BE2C (cell line): ENCODE measurements at regions not wholly inside any gene's neighbourhood (a gene's known extent, or its start where the extent isn't known, plus 50 kb on each side); places are given as distances from the start of the nearest gene placed in this dataset.

Experiments used
- DNase-seq: peaks from one replicate; pipeline ENCODE4 v3.0.0-alpha.2; 2020
- H3K27me3 ChIP-seq: fragments of 250-450 bp; sonication (Bioruptor Pico); 2 replicates; pipeline ENCODE4 v1.5.1; 2020; ENCODE audit warnings: mild to moderate bottlenecking
- H3K36me3 ChIP-seq: fragments of 250-450 bp; sonication (Bioruptor Pico); 2 replicates; pipeline ENCODE4 v1.5.1; 2020; ENCODE audit warnings: mild to moderate bottlenecking
- H3K4me1 ChIP-seq: fragments of 250-450 bp; sonication (Bioruptor Pico); 2 replicates; pipeline ENCODE4 v1.5.1; 2020
- H3K4me3 ChIP-seq: 2 replicates; pipeline ENCODE4 v1.5.1; 2011; ENCODE audit warnings: low read depth, low read length
- H3K9me3 ChIP-seq: fragments of 250-450 bp; sonication (Bioruptor Pico); 2 replicates; pipeline ENCODE4 v1.5.1; 2020
- CTCF ChIP-seq: IDR thresholded peaks from 2 replicates; pipeline ENCODE4 v1.5.1; 2012; ENCODE audit warnings: mild to moderate bottlenecking, low read depth, low read length

DNA sequence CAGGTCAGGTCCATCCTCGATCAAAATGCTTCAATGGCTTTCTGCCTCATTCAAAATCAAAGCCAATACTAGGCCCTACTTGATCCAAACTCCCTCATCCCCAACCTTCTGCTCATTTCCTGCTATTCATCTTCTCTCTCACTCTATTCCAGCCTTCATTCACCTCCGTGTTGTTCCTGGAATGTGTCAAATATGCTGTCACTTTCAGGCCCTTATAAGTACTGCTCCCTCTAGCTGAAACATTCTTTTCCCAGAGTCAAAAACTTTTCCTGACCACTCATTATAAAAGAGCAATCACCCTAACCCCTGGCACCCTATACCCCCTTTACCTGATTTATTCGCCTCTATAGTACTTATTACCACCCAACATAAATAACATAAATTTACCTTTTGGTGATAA lies 303.7 kb upstream of the PMFBP1 start:
- no peaks in the 10 kb centered on the region for H3K27me3 ChIP-seq
- no peak for DNase-seq
- no peaks in the 10 kb centered on the region for H3K4me1 ChIP-seq
- H3K4me3 ChIP-seq: no peak overlapping the region
- H3K9me3 ChIP-seq: no peaks in the 10 kb centered on the region
- no peaks in the 10 kb centered on the region for H3K36me3 ChIP-seq
- no peak for TF ChIP-seq CTCF

DNA sequence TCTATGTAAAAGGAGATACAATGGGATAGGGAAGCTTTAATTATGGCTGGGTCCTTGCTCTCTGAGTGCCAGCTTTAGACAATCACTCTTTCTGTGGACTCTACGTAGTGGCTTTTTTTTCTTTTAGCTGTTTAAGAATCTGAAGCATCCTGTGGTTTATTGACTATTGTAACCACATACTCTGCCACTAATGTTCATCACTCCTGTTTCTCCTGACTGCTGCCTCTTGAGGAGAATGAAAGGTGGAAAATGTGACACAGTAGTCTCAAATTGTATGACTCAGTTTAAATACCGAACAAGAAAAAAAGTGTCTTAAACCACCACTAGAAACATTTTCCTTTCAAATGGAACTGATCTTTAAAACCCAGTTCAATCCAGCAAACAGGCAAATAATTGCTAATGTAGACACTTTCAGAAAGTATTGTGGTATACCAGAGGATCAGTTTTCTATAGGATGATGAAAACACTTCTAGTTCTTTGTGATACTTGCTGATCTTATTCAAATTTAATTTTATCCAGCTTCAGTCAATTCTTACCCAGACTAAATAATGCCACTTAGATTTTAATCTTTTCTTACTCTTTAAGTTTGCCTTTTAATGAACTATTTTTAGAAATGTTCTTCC lies 302.7 kb upstream of the PMFBP1 start:
- no peak for DNase-seq
- H3K27me3 ChIP-seq: no peaks in the 10 kb centered on the region

DNA sequence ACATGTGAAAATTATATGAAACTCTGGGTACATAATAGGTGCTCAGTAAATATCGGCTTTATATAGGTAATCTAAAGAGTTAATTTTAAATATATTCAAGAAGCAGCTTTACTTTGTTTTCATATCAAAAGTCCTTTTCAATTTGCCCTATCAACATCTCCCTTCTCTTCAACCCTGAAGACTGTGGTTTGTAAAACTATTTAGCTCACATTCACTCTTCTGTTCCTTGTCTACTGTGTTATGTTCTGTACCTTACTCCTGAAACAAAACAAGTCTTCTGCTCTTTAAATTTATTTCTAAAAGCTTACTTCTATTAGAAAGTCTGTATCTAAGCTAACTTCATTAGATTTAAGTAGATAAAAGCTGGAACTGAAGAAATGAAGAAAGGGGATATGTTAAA lies 301.7 kb upstream of the PMFBP1 start:
- no peak for DNase-seq

More for the DNA sequence above, 302.7 kb upstream of the PMFBP1 start:
- Histone ChIP-seq H3K9me3 (no peaks in the 10 kb centered on the region), H3K36me3 (no peaks in the 10 kb centered on the region), H3K4me1 (no peaks in the 10 kb centered on the region), H3K4me3 (no peak overlapping the region)
- TF ChIP-seq CTCF: no peak

DNA sequence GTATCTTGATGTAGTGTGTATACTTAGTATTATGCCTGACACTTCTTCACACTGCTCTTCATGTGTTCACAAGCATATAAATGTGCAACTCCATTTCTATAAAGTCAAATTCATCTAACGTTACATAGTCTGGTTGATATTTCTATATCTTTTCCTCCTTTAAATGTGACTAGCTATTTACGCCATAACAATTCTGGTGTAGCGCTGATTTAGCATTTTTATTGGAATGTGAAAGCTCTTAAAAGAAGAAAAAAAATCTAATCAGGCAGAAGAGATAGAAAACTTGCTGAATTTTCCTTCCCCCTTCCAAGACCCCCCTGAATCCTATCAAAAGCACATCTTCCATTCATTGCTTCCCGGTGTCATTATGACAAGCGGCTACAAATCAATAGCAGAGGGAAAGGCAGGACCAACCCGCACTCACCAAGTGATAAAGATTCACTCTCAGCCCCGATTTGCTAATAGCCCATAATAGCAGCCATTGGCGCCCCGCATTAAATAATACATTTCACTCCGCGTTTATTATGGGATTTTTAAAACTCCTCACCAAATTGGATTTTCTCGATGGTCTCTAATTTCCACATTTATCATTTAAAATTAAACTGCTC lies 299.5 kb upstream of the PMFBP1 start:
- Histone ChIP-seq H3K27me3 (no peaks in the 10 kb centered on the region; the same call in 1 of the 2 replicates), H3K9me3 (no peaks in the 10 kb centered on the region), H3K4me1 (0 out of 2 replicates have a peak, but pooled peaks cover 3% of the 10 kb centered on the region), H3K4me3 (no peak overlapping the region), H3K36me3 (no peaks in the 10 kb centered on the region)
- no peak for DNase-seq
- TF ChIP-seq CTCF: no peak

More for the DNA sequence above, 301.7 kb upstream of the PMFBP1 start:
- no peaks in the 10 kb centered on the region for H3K27me3 ChIP-seq
- H3K9me3 ChIP-seq: no peaks in the 10 kb centered on the region
- no peaks in the 10 kb centered on the region for H3K36me3 ChIP-seq
- no peak overlapping the region for H3K4me3 ChIP-seq
- TF ChIP-seq CTCF: no peak
- no peaks in the 10 kb centered on the region for H3K4me1 ChIP-seq

GRCh38 chr16:72470541-72470940 lies 298.6 kb upstream of the PMFBP1 start:
- TF ChIP-seq CTCF: no peak
- Histone ChIP-seq H3K9me3 (no peaks in the 10 kb centered on the region), H3K36me3 (no peaks in the 10 kb centered on the region), H3K4me3 (no peak overlapping the region), H3K4me1 (0 out of 2 replicates have a peak, but pooled peaks cover 3% of the 10 kb centered on the region), H3K27me3 (no peaks in the 10 kb centered on the region; the same call in 1 of the 2 replicates)
- DNase-seq: no peak

DNA sequence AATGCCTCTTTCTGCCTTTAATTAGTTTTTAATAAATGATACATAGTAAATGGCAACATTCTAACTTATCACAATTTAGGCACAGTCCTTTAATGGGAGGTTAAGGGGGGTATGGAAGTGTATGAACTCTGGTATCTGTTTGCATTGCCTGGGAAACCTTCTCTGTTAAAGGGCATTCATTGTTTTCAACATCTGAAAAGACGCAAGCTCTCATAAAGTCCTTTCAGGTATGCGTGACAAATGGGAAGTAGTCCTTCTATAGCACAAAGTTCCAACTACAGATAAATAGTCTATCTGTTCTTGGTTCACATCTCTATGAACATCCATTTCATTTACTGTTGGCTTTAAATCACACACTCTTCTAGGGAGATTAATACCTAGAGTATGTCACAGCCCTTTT lies 298.0 kb upstream of the PMFBP1 start:
- Histone ChIP-seq H3K4me3 (no peak overlapping the region), H3K4me1 (0 out of 2 replicates have a peak, but pooled peaks cover 3% of the 10 kb centered on the region), H3K9me3 (no peaks in the 10 kb centered on the region), H3K36me3 (no peaks in the 10 kb centered on the region), H3K27me3 (no peaks in the 10 kb centered on the region; the same call in 1 of the 2 replicates)
- no peak for DNase-seq
- no peak for TF ChIP-seq CTCF
